ES-I3 (cell line): ENCODE measurements at regions not wholly inside any gene's neighbourhood (a gene's known extent, or its start where the extent isn't known, plus 50 kb on each side); places are given as distances from the start of the nearest gene placed in this dataset.
"Not testable (repeated sequence)": the region's sequence is repeated elsewhere in the genome, so short reads cannot be mapped to it uniquely, and the experiment has no call there.

Source experiments
- H3K36me3 ChIP-seq: 2 replicates; pipeline ENCODE4 v1.6.1; 2013; ENCODE audit warnings: mild to moderate bottlenecking, low read length, control low read depth, moderate library complexity; ENCODE audit not compliant: insufficient read depth
- H3K4me1 ChIP-seq: 2 replicates; pipeline ENCODE4 v1.6.1; 2013; ENCODE audit warnings: mild to moderate bottlenecking, control low read depth, low read length; ENCODE audit not compliant: insufficient read depth
- H3K9ac ChIP-seq: 2 replicates; pipeline ENCODE4 v1.6.1; 2013; ENCODE audit warnings: low read depth, mild to moderate bottlenecking, low read length, moderate library complexity
- H3K9me3 ChIP-seq: 2 replicates; pipeline ENCODE4 v1.6.1; 2013; ENCODE audit warnings: mild to moderate bottlenecking, low read length, moderate library complexity; ENCODE audit not compliant: control insufficient read depth, insufficient read depth

DNA sequence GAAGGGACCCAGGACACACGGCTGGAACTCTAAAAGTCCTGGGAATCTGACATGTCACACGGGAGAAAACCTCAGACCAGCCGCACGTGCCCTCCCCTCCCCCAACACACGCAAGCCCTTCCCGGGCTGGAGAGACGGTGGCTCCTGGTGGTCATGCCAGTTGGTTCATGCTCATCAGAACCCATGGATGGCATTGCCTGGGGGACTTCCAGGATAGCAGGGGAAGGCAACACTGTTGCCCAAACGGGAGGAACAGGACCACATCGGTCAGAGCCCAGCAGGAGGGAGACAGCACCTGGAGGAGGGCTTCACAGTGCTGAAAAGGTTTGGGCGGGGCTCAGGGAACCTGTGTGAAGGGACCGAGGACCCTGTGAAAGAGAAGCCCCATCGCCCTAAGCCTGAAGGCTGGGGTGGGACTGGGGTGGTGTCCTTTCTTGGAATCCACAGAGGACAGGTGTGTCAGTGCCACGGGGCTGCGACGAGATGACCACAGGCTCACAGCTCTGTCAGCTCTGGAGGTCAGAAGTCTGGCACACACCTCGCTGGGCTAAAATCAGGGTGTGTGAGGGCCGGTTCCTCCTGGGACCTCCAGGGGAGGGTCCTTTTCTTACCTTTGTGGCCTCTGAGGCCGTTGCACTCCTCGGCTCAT is 151.7 kb upstream of the ZNF469 start:
- not testable (repeated sequence) for H3K4me1 ChIP-seq, H3K36me3 ChIP-seq, H3K9me3 ChIP-seq, H3K9ac ChIP-seq

DNA sequence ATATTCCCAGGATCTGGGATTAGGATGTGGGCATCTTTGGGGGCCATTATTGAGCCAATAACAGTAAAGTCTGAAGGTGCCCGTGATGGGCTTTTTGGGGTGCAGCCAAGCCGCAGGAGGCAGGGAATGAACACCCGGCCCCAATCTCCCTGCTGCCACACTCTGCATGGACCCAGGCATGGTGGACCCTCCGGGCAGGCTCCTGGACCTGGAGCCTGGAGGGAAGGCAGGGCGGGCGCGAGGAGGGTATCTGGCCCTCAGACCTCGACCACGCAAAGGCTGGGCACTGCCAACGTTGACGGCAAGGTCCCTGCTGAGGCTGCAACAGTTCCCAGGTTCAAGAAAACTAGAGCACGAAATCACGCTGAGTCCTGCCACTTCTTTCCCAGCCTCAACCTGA is 150.9 kb upstream of the ZNF469 start:
- not testable (repeated sequence) for H3K9me3 ChIP-seq, H3K4me1 ChIP-seq, H3K36me3 ChIP-seq, H3K9ac ChIP-seq

DNA sequence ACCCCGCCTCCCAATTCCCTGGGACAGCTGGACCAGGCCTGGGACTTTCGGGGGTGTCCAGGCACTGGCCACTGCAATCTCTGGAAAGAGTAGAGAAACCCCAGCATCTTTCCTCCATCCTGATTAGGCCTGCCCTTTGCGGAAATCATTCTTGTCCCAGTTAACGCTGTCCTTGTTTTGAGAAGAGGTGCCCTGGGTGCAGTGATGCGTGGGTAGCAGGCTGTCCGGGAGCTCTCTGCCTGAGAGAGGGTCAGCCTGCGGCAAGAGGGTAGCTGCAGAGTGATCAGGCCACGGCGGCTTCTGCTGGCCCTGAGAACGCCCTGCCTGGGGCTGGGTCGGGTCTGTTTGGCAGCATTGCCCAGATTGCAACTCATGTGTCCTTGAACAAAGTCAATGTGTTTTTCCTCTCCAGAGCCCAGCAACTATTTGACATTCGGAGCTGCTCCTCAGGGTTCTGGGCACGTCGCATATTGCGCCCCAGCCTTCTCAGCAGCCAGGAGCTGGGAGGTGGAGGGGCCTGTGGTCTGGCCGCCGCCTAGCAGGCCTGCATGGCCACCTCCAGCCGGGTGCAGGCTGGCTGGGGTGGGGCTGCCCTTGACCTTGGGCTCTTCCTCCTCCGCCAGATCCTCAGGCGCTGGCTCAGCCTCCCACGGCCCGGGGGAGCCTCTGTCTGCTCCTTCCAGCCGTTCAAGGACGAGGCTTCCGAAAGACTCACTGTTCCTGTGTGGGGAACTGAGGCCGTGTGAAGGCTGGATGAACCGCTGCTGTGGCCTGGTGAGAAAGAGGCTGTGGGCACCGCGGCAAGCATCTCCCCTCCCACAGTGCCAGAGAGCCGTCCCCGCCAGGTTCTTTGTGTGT is 150.1 kb upstream of the ZNF469 start:
- not testable (repeated sequence) for H3K9ac ChIP-seq

DNA sequence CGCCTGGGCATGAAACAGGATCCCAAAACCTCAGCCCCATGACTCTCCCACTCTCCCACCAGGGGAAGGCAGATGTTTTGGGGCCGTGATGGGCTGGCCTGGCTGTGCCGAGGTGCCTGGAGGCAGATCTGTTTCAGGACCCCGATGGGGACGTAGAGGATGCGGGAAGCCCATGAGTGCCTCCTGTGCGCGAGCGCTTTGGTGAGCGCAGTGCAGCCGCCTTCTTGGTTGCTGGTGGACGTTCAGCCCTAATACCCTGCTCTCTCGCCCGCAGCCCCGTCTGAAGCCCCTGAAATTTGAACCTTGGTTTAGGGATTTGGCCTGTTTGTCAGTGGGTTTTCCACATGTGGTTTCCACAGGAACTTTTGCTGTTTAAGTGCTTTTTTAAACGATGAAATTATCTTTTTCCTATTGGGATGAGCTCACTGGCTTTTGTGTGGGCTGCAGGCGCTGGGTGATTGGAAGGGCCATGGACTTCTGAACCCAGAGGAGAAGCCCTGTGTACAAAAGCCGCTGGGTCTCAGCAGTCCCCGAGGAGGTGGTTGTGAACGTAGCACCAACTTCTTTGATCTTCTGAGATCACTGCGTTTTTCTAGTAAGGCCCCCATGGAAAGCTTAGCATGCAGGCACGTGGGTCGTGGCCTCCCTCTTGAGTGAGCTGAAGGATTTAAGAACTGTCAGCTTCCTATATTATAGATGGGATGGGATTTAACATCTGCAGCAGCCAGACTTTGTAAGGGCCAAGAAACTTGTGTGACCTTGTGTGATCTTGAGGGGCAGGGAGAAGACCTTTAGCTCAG is 148.9 kb upstream of the ZNF469 start:
- H3K4me1 ChIP-seq, H3K9me3 ChIP-seq, H3K9ac ChIP-seq, H3K36me3 ChIP-seq: not testable (repeated sequence)

More for the DNA sequence above, 150.1 kb upstream of the ZNF469 start:
- not testable (repeated sequence) for H3K4me1 ChIP-seq, H3K36me3 ChIP-seq, H3K9me3 ChIP-seq

DNA sequence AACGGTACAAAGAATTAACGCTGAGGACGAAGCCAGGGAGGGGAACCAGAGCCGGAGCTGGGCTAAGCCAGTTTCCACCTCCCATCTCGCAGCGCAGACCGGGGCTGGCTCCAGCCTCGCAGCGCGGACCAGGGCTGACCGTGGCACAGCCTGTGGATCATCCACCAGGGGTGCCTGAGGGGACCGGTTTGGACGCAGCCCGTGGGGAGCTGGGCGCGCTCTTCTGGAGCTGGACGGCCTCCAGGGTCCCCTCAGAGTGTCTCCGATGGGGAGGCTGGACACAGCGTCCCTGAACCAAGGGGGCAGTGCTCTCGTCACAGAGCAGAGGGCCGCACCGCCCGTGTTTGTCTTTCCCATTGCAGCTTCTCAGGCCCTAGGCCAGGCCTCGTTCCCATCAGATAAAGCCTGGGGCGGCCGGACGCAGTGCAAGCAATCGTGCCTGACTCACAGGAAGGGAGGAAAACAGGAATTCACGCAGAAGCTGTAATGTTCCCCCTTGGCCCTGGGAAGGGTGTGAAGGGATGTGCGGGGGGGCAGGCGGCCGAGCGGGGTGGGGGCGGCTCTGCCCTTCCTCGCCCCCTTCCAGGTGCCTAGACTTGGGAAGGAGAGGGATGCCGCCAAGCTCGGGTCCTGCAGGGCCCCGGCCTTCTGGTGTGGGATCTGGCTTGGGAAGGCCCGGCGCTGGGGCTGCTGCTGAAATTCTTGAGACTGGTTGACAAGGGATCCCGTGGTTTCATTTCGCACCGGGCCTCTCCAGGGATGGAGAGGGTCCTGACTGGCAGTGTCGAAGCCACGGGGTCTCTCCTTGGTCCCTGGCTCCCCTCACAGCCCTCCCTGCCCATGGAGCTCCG is 148.1 kb upstream of the ZNF469 start:
- not testable (repeated sequence) for H3K36me3 ChIP-seq, H3K4me1 ChIP-seq, H3K9me3 ChIP-seq, H3K9ac ChIP-seq

DNA sequence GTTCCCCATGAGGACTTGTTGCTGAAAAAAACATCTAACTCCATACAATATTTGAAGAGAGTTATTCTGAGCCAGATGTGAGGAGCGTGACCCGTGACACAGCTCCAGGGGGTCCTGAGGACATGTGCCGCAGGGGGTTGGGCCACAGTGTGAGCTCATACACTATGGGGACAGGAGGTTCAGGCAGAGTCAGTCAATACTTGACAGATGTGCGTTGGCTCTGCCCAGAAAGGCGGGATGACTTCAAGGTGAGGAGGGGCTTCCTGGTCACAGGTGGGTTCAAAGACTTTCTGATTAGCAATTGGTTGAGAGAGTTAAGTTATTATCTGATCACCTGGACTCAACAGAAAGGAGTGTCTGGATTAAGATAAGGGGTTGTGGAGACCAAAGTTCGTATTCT is 147.1 kb upstream of the ZNF469 start:
- H3K4me1 ChIP-seq, H3K36me3 ChIP-seq, H3K9me3 ChIP-seq, H3K9ac ChIP-seq: not testable (repeated sequence)

DNA sequence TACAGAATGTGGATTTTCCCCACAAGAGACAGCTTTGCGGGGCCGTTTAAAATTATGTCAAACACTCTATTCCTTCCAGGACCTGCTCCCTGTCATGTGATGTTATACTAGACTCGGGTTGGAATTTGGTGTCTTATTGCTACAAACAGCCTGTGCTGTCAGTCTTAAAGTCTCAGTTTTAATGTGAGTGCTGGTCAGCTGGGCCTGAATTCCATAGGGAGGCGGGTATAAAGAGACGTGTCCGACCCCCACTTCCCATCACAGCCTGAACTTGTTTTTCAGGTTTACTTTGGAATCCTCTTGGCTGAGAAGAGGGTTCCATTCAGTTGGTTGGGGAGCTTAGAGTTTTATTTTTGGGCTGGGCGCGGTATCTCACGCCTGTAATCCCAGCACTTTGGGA is 146.5 kb upstream of the ZNF469 start:
- not testable (repeated sequence) for H3K9ac ChIP-seq, H3K36me3 ChIP-seq, H3K4me1 ChIP-seq, H3K9me3 ChIP-seq

DNA sequence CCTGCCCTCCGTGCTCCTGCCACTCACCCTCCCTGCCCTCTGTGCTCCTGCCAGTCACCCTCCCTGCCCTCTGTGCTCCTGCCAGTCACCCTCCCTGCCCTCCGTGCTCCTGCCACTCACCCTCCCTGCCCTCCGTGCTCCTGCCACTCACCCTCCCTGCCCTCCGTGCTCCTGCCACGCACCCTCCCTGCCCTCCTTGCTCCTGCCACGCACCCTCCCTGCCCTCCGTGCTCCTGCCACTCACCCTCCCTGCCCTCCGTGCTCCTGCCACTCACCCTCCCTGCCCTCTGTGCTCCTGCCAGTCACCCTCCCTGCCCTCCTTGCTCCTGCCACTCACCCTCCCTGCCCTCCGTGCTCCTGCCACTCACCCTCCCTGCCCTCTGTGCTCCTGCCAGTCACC is 145.4 kb upstream of the ZNF469 start:
- not testable (repeated sequence) for H3K36me3 ChIP-seq, H3K9ac ChIP-seq, H3K9me3 ChIP-seq, H3K4me1 ChIP-seq

DNA sequence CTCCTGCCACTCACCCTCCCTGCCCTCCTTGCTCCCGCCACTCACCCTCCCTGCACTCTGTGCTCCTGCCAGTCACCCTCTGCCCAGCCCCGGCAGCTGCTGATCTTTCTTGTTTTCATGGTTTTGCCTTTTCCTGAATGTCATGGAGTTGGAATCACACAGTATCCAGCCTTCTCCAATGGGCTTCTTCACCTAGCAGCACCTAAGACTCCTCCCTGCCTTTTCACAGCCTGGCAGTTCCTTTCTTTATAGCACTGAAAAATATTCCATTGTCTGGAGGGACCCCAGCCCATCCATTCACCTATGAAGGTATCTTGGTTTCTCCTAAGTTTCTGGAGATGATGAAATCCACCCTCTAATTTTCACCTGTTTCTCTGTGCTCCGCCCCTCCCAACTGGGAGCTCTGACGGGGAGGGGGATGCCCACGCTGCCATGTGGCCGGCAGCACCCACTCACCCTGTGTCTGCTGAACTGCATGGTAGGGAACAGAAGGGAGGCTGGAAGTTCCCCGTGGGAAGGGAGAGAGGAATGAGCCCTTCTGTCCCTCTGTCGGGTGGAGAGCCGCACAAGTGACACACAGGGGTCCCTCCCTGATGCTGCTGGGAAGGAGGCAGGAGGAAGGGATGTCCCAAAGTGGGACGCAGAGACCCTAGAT is 144.9 kb upstream of the ZNF469 start:
- H3K9me3 ChIP-seq, H3K9ac ChIP-seq, H3K36me3 ChIP-seq, H3K4me1 ChIP-seq: not testable (repeated sequence)

DNA sequence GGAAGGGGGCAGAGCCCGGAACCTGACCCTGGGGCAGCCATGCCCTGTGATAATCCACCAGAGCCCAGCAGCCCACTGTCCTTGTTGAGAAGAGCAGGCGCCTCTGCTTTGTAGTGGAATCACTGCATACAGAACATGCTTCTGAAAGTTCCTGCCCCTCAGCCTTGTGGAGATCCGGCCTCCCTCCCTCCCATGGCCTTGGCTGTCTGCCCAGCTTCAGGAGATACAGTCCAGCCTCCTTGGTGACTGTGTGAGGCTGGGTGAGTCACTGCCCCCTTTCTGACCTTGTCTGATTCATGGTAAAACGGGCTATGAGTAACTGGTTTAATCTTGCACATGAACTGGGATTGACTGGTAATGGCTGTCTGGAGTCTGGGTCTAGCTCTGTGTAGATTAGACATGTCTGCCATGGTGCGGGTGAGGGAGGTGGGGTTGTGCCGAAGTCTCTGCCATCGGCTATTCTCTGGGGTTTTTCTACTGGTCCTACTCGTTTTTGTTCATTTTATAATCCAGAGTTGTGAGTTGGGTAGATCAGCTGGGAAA is 144.0 kb upstream of the ZNF469 start:
- not testable (repeated sequence) for H3K4me1 ChIP-seq, H3K9ac ChIP-seq, H3K36me3 ChIP-seq, H3K9me3 ChIP-seq

DNA sequence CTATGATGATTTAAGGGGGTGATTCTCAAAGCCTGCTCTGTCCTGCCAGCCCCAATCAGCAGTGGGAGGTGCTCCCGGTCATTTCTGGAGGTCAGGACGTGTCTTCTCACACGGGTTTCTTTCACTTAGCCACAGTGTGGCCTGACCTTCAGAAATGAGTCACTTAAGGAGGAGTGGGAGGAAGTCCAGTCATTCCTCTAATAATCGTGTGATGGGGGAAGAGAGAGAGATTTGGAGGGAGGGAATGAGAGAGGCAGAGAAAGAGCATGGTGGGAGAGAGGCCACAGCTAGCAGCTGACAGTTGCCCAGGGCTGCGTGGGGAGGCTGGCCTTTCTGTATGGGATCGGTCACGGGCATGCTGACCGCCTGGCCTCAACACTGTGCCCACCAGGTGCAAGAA is 142.6 kb upstream of the ZNF469 start:
- not testable (repeated sequence) for H3K9me3 ChIP-seq, H3K9ac ChIP-seq, H3K36me3 ChIP-seq, H3K4me1 ChIP-seq

DNA sequence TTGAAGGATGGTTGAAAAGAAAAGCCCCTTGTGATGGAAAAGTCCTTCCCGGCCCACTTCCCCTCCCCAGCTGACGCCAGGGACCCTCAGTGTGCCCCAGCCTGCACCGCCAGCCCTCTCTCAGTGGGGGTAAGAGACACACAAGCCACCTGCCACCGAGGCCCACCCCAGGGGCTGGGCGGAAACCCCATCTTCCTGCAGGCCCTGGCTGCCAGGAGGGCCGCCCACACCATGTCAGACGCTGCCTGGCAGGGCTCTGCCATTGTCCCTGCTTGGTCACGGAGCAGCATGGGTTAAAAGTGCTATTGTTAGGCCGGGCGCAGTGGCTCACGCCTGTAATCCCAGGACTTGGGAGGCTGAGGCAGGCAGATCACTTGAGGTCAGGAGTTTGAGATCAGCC is 142.0 kb upstream of the ZNF469 start:
- not testable (repeated sequence) for H3K9me3 ChIP-seq, H3K4me1 ChIP-seq, H3K36me3 ChIP-seq, H3K9ac ChIP-seq

DNA sequence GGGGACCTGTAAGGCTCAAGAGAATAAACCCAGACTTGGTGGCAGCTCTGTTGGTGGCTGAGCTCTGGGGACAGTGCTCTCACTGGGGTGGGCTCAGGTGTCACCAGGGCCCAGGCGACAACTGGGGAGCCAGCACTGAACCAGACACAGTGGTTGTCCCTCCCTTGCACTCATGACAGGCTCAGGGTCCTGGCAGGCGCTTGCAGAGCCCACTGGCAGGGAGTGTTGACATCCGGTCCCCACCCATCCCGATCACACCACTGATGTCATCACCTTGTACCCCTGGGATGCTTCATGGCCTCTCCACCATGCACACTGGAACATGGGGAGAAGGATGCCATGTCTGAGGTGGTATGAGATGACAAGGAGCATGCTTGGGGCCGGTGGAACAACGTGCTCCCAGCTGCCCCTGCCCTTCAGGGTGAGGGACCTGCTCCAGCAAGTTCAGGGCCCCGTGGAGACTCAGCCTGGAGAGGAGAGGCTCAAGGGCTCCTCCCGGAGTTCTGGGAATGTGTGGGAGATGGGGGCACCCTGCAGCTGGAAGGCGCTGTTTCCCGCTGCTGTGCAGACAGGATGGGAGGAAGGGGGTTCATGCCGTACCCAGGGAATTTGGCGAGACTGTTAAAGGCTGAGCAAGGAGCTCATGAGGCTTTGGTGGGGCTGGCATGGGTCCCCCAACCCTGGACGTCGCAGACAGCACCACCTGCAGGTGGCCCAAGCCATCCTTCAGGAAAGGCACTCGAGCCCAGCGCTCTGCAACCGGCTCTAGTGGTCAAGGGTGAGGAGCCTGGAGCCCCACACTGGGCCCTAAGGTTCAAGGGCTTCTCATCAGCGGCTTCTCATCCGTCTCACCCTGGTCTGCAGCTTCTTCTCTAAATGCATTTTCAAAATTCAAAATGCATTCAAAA is 141.1 kb upstream of the ZNF469 start:
- not testable (repeated sequence) for H3K4me1 ChIP-seq

More for the DNA sequence above, 141.1 kb upstream of the ZNF469 start:
- not testable (repeated sequence) for H3K9ac ChIP-seq, H3K36me3 ChIP-seq, H3K9me3 ChIP-seq
